ENCODE measurements at regions not wholly inside any gene's neighbourhood (a gene's known extent, or its start where the extent isn't known, plus 50 kb on each side); places are given as distances from the start of the nearest gene placed in this dataset.

DNA sequence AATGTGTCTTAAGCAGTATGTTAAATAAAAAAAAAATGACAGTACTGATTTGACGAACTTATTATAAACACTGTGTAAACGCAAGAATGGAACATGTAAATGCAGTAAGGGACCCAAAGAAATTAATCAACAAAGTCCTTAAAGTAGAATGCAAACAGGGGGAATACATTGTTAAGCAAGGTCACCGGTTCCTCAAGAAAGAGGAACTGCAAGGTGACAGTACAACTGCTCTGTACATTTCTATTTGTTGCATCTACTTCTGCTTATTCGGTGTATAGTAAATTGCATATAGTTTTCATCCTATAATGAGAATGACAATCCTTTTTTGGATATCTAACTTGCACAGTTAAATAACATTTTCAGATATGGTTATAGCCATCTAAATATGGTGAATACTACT is 387.0 kb upstream of the SEMA3D start:
- ATAC-seq (no peak), DNase-seq (no peak)
- intact Hi-C loops (cut with micrococcal nuclease), result no loop called here

DNA sequence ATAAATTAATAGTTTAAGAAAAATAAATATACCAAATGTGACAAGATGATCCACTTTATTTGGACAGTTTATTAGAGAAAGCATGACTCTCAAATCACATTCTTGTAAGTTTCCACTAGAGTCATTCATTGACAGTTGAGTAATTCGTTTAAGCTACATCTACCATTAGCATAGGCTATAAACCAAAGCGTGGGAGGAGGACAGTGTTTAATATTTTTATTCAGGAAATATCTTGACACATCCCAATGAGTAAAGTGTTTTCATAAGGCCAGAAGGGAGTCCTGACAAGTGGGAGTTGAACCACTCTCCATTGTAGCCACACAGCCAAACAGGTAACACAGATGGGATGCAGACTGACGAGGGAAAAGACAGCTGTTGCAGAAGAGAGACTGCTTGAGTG is 386.5 kb upstream of the SEMA3D start:
- ATAC-seq (no peak), DNase-seq (no peak)
- intact Hi-C loops (cut with micrococcal nuclease), result no loop called here

DNA sequence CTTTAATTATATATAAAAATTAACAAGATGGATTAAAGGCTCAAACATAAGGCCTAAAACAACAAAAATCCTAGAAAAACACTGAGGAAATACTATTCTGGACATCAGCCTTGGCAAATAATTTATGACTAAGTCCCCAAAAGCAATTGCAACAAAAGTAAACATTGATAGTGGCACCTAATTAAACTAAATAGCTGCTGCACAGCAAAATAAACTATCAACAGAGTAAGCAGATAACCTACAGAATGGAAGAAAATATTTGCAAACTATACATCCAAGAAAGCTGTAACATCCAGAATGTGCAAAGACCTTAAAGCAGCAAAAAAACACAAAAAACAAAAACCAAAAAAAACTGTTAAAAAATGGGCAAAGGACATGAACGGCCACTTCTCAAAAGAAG is 384.0 kb upstream of the SEMA3D start:
- intact Hi-C loops (cut with micrococcal nuclease), result no loop called here

DNA sequence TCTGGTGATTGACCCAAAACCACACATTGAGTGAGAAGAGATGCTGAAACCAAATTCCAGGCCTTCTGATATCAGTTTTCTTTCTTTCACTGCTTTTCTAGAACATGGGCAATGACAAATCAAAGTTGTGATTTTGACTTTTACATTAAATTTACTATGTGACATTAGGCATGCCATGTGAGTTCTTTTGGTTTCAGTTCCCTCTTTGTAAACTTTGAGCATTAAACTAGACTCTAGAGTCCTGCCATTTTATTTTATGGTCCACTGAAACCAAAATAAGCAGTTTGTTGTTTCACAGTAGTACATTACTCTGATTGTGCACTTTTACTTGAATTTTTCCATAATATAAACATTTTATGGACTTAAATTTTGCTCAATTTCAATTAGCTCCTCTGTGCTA is 381.1 kb upstream of the SEMA3D start:
- intact Hi-C loops (cut with micrococcal nuclease), result no loop called here
- DNase-seq, result no peak
- no peak for ATAC-seq

More for the DNA sequence above, 384.0 kb upstream of the SEMA3D start:
- ATAC-seq, result no peak
- no peak for DNase-seq

DNA sequence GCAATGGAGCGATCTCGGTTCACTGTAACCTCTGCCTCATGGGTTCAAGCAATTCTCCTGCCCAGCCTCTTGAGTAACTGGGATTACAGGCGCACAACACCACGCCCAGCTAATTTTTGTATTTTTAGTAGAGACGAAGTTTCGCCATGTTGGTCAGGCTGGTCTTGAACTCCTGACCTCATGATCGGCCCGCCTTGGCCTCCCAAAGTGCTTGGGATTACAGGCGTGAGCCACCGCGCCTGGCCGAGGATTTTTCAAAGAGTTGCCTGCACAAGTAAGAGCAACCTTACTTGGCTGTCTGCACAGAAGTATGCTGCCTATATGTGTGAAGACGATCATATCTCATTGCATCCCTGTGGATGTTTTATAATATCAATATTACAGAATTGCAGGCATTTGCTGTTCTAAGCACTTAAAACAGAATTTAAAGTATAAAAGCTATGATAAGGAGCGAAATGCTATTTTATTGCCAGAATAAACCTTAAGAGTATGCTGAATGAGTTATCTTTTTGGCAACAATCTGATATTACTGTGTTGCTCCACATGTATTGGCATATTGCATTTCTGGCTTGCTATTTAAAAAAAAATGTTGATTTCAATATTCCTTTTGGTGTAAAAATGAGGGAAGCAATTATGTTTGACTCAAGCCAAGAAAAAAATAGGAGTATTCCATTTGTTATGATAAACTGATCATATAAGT is 379.4 kb upstream of the SEMA3D start:
- DNase-seq (peak; percentile 12), ATAC-seq (no peak)
- intact Hi-C loops (cut with micrococcal nuclease), result no loop called here

DNA sequence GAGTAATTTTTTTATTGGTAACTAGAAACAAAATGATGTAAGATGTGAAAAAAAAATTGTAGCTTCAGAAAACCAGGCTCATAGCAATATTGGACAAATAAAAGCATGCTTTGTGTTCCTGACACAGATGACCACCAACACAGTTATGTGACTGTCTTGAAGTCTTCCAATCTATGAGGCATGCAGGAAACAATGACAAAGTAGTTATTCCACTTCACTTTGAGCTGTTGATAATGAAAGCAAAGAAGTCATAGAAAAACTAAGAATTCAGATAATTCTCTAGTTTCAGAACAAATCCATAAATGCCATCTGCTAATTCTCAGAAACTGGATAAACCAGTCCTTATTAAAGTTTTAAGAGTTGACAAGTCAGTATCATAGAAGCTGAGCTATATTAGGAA is 378.4 kb upstream of the SEMA3D start:
- no peak for DNase-seq
- intact Hi-C loops (cut with micrococcal nuclease), result no loop called here
- no peak for ATAC-seq

DNA sequence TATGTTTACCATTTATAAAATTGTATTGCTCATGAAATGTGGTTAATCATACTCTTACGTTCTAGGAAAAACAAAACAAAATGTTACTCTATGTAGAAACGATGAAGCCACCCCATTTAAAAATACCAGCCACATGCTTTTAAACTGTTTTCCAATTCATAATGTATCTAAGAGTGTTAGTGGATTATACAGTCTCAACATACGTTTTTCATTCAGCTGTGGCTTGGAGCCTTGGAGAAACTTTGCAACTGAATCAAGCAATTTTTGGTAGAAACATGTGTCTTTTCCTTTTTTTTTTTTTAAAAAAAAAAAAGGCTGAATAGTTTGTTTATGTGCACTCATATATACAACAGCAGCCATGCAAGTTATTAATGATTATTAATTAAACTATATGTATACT is 378.0 kb upstream of the SEMA3D start:
- DNase-seq, result no peak
- intact Hi-C loops (cut with micrococcal nuclease), result no loop called here
- ATAC-seq, result no peak

DNA sequence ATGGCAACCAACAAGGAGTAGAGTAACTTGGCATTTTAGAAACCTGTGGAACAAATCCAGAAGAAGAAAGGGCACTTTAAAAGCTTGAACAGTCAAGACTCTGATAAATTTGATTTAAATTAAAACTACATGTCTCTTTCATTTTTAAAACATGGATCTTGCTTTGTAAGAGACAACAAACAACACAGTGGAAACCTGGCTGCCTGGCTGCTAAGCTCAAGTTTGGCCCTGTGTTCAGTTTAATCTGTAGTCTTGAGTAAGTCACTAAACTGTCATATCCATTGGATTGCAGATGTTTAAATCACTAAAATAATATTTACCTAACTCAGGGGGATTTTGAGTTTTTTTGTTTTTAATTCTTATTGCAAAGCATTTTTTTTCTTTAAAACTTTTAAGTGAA is 374.9 kb upstream of the SEMA3D start:
- ATAC-seq, result no peak
- no peak for DNase-seq
- intact Hi-C loops (cut with micrococcal nuclease), result no loop called here

DNA sequence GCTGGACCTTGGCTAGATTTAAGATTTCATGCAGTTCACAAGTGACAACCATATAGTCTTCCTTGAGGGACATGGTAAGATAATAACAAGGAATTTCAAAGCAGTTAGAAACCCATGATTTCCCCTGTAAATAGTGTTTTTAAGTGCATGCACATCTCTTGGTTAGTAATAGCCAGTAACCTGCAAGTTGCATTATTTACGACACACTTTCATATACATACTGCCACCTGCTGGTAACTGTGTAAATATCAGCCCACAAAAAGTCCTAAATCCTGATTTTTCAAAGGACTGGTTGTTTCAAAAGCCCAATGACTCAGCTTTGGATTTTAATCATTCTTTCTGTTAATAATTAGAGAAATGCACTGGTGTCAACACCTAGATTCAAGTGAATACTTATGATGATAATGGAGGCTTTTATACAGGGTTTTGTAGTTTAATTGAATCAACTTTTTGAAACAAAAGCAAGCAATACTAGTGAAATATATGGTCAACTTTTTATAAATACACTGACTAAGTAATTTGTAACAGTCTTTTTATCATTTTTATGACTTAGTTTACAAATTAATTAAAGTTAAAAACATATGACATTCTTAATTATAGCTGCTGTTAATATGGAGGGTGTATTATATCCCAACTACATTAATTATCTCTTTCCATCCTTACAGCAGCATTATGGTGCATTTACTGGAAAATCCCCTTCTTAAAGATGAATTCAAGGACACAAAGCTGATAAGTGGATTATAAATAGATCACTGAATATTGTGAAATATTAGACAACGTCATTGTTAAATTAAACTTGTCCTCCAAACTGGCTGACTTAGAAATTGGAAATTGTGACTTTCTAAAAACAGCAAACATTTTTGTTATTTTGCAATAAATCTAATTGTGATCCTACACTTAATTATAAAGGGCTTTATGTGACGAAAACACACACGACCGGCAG is 367.7 kb upstream of the SEMA3D start:
- DNase-seq, result no peak
- intact Hi-C loops (cut with micrococcal nuclease), result loop anchor here (2.0 kb wide), 1 partner anchor 514 kb away; no protein-coding TSS in a partner anchor
- ATAC-seq, result no peak

DNA sequence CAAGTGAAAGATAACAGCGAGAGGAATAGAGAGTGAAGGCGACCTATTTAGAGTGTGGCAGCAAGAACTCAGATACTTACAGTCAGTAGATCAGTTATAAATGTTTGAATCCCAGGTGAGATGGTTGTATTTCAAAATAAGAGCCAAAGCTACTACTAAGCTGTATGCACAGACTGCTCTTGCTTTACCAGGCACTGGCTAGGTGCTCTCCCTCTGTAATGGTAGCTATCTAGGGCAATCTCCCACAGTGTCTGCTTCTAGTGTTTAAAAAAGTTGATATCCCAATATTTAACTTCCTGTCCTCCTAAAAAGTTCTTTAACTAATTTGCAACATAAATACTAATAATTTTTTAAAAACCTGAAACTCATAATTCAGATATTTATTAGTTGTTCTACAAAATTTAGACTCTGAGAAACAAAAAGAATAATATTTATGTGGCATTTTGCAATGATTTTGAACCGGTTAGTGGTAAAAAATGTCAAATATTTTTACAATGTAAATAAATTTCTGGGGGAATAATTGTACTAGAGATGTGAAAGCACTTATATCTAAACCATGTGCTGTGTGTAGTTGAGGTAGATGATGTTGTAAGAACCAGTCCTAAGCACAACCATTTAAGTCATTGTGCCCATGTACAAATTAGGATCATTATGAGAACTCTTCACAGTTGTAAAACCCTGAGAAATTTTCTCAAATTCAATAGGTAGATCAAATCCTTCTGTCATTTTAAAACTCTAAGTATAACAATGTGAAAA is 349.3 kb upstream of the SEMA3D start:
- ATAC-seq (no peak), DNase-seq (no peak)
- intact Hi-C loops (cut with micrococcal nuclease), result no loop called here

DNA sequence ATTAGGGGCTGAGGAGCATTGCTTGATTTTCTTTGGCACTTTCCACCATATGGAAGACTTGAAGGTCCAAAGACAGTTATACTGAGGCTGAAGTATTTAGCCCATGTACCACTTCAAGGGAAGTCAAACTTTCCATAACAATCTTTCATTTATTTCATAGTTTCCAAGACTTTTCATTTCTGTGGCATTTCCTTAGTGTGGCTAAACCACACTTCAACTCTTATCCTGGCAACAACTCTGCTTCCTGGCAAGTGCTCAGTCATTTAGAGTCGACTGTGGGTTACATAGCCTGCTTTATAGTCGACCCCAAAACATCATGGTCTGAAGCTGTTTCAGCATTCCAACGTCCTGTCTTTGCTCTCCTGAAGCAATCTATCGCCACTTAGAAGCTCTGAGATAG is 343.0 kb upstream of the SEMA3D start:
- intact Hi-C loops (cut with micrococcal nuclease), result no loop called here
- DNase-seq, result no peak
- no peak for ATAC-seq

DNA sequence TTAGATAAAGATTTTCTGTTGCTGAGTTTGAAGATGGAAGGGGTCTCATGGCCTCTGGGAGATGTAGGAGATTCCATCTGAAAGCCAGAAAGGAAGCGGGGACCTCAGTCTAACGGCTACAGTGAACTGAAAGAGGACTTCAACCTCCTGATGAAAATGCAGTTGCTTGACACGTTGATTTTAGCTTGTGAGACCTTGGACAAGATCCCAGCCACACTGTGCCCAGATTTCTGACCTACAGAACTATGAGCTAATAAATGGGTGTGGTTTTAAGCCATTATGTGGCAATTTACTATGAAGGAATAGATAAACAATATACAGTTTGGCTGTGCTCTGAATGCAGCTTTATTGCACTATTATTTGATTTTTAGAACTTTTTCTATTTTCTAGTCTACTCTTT is 342.3 kb upstream of the SEMA3D start:
- intact Hi-C loops (cut with micrococcal nuclease), result no loop called here
- DNase-seq (no peak), ATAC-seq (no peak)

DNA sequence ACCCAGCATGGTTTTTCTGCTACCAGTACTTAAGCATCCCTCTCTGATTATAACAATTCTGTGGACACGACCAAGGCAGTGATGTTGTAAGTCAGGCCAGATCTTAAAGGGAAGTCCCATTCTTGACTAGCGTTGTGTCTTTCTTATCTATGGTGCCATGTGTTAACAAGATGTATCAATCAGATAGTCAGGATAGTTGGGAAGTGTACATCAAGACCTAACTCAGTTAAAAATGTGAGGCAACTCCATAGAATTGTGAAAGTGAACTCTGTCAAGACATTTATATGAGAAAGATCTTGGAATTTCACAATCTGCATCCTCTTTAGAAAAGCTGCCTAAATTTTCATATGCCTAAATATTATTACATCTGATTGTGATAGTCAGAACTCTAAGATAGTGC is 341.7 kb upstream of the SEMA3D start:
- no peak for ATAC-seq
- intact Hi-C loops (cut with micrococcal nuclease), result no loop called here
- no peak for DNase-seq

DNA sequence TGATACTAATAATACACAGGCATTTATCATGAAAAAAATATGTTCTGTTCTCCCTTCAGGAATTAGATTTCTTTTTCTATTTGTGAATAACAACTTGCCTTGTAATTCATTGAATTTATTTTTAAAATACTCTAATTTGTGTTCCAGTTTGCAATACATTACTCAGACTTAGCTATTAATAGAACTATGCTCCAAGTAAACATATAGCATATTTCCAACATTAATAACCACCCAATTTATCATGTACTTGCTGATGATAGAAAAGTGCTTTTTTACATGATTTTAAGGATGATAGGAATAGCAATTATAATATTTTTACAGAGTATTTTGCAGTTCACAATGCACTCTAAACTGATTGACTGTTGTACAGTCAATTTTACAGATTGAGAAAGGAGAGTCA is 338.8 kb upstream of the SEMA3D start:
- DNase-seq (no peak), ATAC-seq (no peak)
- intact Hi-C loops (cut with micrococcal nuclease), result no loop called here

DNA sequence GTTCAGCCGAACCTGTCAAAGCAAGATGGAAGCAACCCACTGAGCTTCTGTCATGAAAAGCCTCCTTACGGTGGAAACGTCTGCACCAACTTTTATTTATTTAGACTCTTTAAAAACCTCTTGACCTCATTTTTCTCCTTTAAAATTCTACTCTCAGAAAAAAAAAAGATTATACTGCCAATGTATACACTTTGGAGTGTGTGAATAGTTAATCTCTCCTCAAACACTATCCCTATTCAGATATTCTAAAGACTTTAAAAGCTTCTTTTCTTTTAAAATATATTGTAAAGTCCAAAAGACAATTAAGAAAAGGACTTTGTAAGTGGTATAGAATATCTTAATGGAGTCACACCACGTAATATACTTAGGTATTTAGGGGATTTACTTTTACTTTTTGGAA is 335.2 kb upstream of the SEMA3D start:
- no peak for DNase-seq
- intact Hi-C loops (cut with micrococcal nuclease), result no loop called here
- ATAC-seq, result no peak

DNA sequence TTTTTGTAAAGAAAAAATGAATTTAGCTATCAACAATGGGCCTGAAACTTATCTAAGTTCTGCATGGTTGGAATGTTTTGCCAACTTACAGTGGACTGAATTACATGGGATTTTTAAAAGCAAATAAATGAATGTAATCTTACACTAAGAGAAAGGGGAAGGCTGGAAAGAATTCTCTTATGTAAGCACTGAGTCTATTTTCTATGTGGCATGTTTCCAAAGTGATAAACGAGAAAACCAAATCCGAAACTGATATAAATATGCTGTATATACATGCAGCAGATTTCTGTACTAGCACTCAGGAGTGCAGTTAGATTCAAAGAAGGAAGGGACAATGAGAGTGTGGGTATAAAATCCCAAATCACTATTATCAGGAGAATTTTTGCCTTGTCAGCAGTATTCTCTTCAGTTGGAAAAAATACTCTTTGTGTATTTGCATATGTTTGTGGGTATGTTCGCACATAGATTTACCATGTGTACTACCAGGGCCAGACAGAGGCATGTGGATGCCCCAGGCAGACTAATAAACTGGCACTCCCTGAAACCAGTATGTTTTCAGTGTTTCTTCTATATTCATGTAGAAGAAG is 334.3 kb upstream of the SEMA3D start:
- intact Hi-C loops (cut with micrococcal nuclease), result no loop called here
- ATAC-seq, result no peak

DNA sequence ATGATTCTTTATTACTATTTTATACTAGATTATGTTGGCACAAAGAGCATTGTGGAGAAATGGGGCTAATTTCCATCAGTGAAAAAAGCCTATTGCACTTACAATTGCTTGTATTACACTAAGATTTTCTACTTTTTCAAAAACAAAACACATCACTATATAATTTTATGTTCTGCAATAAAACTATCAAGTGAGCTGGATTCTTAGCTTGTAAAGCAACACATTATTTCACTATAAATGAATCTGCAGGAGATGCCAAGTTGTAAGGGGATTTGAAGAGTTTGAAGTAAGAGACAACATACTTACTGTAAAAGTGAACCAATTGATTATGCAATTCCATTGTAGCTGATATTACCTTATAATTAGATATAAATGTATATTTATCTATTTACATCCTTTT is 333.3 kb upstream of the SEMA3D start:
- ATAC-seq (no peak), DNase-seq (no peak)
- intact Hi-C loops (cut with micrococcal nuclease), result no loop called here

More for the DNA sequence above, 334.3 kb upstream of the SEMA3D start:
- DNase-seq, result no peak

DNA sequence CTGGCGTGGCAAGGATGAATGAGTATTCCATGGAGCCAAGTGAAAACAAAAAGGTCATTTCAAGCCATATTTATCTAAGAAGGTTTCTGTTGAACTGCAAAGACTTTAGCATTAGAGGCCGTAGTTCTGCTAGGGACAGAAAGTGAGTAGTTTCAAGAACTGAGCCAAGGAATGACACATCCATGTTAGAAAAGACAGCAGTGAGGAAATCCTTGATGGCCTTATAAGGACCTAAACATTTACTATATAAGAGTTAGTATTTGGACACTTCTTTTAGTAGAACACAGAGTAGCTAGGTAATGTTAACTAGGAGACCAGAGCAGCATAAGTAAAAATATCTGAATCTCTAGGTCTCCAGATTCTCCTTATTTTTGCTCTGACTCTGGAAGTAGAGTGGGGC is 329.8 kb upstream of the SEMA3D start:
- DNase-seq, result no peak
- intact Hi-C loops (cut with micrococcal nuclease), result no loop called here
- ATAC-seq, result no peak

DNA sequence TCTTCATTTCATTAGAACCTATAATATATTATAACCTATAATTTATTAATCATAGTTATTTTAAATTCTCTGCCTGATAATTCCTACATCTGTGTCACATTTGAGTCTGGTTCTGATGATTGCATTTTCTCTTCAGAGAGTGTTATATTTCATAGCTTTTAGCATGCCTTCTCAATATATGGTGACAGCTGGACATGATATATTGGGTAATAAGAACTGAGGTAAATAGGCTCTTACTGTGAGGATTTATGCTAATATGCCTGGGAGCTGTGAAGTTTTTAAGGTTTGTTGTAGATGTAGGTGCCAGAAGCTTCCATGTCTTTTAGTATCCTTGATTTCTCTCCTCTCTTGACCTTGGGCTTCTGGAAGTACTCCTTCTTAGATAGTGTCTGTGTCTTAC is 325.9 kb upstream of the SEMA3D start:
- intact Hi-C loops (cut with micrococcal nuclease), result no loop called here
- no peak for DNase-seq
- no peak for ATAC-seq

DNA sequence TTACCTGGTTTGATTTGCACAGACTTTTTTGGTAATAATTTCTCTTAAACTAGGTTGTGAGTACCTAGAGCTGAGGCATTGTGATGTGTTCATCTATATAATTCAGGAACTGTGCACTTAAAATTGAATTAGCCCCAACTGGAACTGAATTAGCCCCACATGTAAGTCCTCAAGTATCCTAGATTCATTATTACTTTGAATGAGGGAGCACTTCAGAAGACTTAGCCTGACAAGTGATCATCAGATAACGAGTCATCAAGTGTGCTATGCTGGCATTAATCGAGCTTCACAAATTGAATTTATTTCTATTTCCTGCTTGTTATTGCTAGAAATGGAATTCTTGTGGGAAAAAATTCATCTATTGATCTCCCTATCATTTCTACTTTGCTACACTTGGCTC is 323.4 kb upstream of the SEMA3D start:
- no peak for ATAC-seq

More for the DNA sequence above, 323.4 kb upstream of the SEMA3D start:
- DNase-seq, result no peak
- intact Hi-C loops (cut with micrococcal nuclease), result no loop called here
